ENCODE measurements at regions not wholly inside any gene's neighbourhood (a gene's known extent, or its start where the extent isn't known, plus 50 kb on each side); places are given as distances from the start of the nearest gene placed in this dataset.

- TF ChIP-seq ZNF462 (CRISPR knock-in tag; IDR thresholded peaks at IDR 0.05) (no peak), REST (IDR thresholded peaks at IDR 0.05; ENCODE audit: unreplicated experiment) (no peak)
Measured at GRCh38 chr10:6892864-6893263, 312.8 kb upstream of the PRKCQ start (continued).

GRCh38 chr10:6891924-6892323 lies 311.8 kb upstream of the PRKCQ start:
- TF ChIP-seq REST (IDR thresholded peaks at IDR 0.05; ENCODE audit: unreplicated experiment): no peak
- no peak for TF ChIP-seq ZNF114 (CRISPR knock-in tag; IDR thresholded peaks at IDR 0.05)
- TF ChIP-seq CREB1 (CRISPR knock-in tag; IDR thresholded peaks at IDR 0.05; ENCODE audit: low read depth): no peak
- TF ChIP-seq CTCF (conservative IDR thresholded peaks at IDR 0.05; ENCODE audit: low read depth in 2 of 2): no peak
- no peak for TF ChIP-seq ETS1 (IDR thresholded peaks at IDR 0.05)
- Histone ChIP-seq H2AFZ (peak overlapping the region; percentile 82), H3K27me3 (ENCODE audit: insufficient read depth) (no peaks in the 10 kb centered on the region), H3K4me2 (no peak overlapping the region), H3K27ac (ENCODE audit: low read depth) (no peak overlapping the region), H4K20me1 (replicated peaks; ENCODE audit: insufficient read depth) (no peaks in the 10 kb centered on the region), H3K36me3 (ENCODE audit: insufficient read depth) (no peaks in the 10 kb centered on the region), H3K9me2 (ENCODE audit: insufficient read depth) (no peaks in the 10 kb centered on the region), H3K4me3 (no peak overlapping the region), H3F3A (replicated peaks; ENCODE audit: low read depth) (no peaks in the 10 kb centered on the region), H3K4me1 (ENCODE audit: insufficient read depth) (peaks cover 13% of the 10 kb centered on the region), H3K79me2 (replicated peaks; ENCODE audit: insufficient read depth) (no peaks in the 10 kb centered on the region)
- Mint-ChIP-seq H3K36me3 (ENCODE audit: low read depth) (no peaks in the 10 kb centered on the region), H3K27me3 (ENCODE audit: insufficient read depth, low read depth, poor library complexity) (peaks cover 2% of the 10 kb centered on the region), H3K9me3 (no peaks in the 10 kb centered on the region; the same call in 2 of the 3 replicates), H3K27ac (no peak overlapping the region), H3K4me3 (no peak overlapping the region), H3K4me1 (peaks cover 29% of the 10 kb centered on the region)
- ATAC-seq: no peak
- DNase-seq (ENCODE audit: low spot score): no peak
